GM12864 (cell line): ENCODE measurements at regions not wholly inside any gene's neighbourhood (a gene's known extent, or its start where the extent isn't known, plus 50 kb on each side); places are given as distances from the start of the nearest gene placed in this dataset.
"Not testable (repeated sequence)": the region's sequence is repeated elsewhere in the genome, so short reads cannot be mapped to it uniquely, and the experiment has no call there.

ENCODE experiments used
- DNase-seq: peaks from one replicate; pipeline ENCODE4 v3.0.0-alpha.2; 2011; ENCODE audit warnings: low read depth
- H3K4me3 ChIP-seq: 2 replicates; pipeline ENCODE4 v1.5.1; 2011; ENCODE audit warnings: mild to moderate bottlenecking, low read depth, low read length, control low read depth
- CTCF ChIP-seq: IDR thresholded peaks from 2 replicates; pipeline ENCODE4 v1.5.1; 2011; ENCODE audit warnings: low read depth, mild to moderate bottlenecking, moderate library complexity, low read length, control low read depth, inconsistent platforms; ENCODE audit errors: missing control alignments

GRCh38 chr2:192725991-192726390 lies 531.3 kb upstream of the TMEFF2 start:
- TF ChIP-seq CTCF = no peak
- no peak for DNase-seq
- H3K4me3 ChIP-seq = no peak overlapping the region

- H3K4me3 ChIP-seq = no peak overlapping the region
- DNase-seq = no peak
- TF ChIP-seq CTCF = no peak
Observed at GRCh38 chr2:192719629-192720028, 524.9 kb upstream of the TMEFF2 start.

GRCh38 chr2:192718340-192718739 lies 523.6 kb upstream of the TMEFF2 start:
- no peak for DNase-seq
- no peak for TF ChIP-seq CTCF
- H3K4me3 ChIP-seq = no peak overlapping the region

- TF ChIP-seq CTCF = no peak
- no peak overlapping the region for H3K4me3 ChIP-seq
- DNase-seq = no peak
Observed at GRCh38 chr2:192700934-192701333, 506.2 kb upstream of the TMEFF2 start.

GRCh38 chr2:192697880-192698279 lies 503.1 kb upstream of the TMEFF2 start:
- DNase-seq = no peak
- no peak overlapping the region for H3K4me3 ChIP-seq
- no peak for TF ChIP-seq CTCF

GRCh38 chr2:192696857-192697256 lies 502.1 kb upstream of the TMEFF2 start:
- TF ChIP-seq CTCF = no peak
- no peak overlapping the region for H3K4me3 ChIP-seq
- no peak for DNase-seq

GRCh38 chr2:192687015-192687414 lies 492.3 kb upstream of the TMEFF2 start:
- no peak for DNase-seq
- H3K4me3 ChIP-seq = no peak overlapping the region
- no peak for TF ChIP-seq CTCF

- not testable (repeated sequence) for DNase-seq, H3K4me3 ChIP-seq
Observed at GRCh38 chr2:192682511-192682910, 487.8 kb upstream of the TMEFF2 start.
